ENCODE measurements at regions not wholly inside any gene's neighbourhood (a gene's known extent, or its start where the extent isn't known, plus 50 kb on each side); places are given as distances from the start of the nearest gene placed in this dataset.

- no peak for TF ChIP-seq RAD21 (IDR thresholded peaks at IDR 0.05)
- TF ChIP-seq MAX (IDR thresholded peaks at IDR 0.05) = no peak
- TF ChIP-seq CTCF (IDR thresholded peaks at IDR 0.05; ENCODE audit: low read depth, low read length, missing input control) = no peak
- no peak for TF ChIP-seq ZBTB33 (IDR thresholded peaks at IDR 0.05)
- TF ChIP-seq JUND (IDR thresholded peaks at IDR 0.05) = no peak
- TF ChIP-seq TAF1 (conservative IDR thresholded peaks at IDR 0.05) = no peak
- TF ChIP-seq SP1 (IDR thresholded peaks at IDR 0.05) = no peak
- TF ChIP-seq REST (IDR thresholded peaks at IDR 0.05) = no peak
Observed at GRCh38 chr2:105587637-105588036, 157.1 kb upstream of the NCK2 start.

Measured in liver (tissue), 3 donors.